Dedifferentiated amniotic fluid mesenchymal stem cell (primary cell): ENCODE measurements at regions not wholly inside any gene's neighbourhood (a gene's known extent, or its start where the extent isn't known, plus 50 kb on each side); places are given as distances from the start of the nearest gene placed in this dataset.
"Not testable (repeated sequence)": the region's sequence is repeated elsewhere in the genome, so short reads cannot be mapped to it uniquely, and the experiment has no call there.

Experiments used
- DNase-seq: peaks from one replicate; pipeline ENCODE4 v3.0.0-alpha.2; 2016; ENCODE audit errors: extremely low spot score

DNA sequence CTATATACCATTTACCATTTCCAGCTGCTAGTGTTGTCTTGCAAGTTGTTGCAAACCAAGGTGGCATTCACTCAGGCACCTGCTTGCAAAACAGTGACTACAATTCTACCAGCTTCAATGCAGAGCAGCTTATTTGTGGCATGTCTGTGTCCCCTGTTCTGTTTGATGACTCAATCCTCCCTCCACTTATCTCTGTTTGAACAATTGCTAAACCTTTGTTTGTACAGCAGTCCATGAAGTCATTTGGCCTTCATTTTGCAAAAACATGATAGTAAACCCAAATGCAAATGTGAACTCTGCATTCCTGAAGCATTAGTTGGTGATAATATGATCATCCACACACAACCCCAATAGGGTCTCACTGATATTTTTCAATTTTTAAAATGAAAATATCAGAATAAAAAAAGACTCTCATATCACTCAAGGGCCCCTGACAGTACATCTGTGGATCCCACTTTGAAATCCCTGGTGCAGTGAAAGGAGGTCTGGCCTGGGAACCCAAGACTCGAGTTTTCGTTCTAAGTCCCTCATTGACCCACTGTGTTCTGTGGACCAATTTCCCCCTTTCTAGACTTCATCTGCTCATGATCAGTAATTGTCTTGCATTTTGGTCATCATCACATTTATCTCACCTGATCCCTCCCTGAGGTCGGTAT lies 425.4 kb downstream of the RPS24 start:
- DNase-seq, result no peak

DNA sequence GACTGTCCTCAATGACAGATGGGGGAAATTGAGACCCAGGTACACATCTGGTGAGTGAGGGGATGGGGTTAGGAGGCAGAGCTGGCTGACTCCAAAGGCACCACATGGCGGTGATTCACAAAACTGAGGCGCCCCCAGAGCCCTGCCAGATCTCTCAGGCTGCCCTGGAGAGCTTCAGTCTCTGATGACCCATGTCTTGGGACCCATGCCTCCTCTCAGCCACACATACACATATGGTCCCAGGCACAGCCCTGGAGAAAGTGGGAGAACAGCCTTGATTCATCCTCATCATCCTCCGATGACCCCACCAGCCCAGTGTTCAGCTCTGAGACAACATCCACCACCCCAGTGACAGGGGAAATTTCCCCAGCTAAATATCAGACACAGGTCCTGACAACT lies 426.0 kb downstream of the RPS24 start:
- DNase-seq, result no peak

DNA sequence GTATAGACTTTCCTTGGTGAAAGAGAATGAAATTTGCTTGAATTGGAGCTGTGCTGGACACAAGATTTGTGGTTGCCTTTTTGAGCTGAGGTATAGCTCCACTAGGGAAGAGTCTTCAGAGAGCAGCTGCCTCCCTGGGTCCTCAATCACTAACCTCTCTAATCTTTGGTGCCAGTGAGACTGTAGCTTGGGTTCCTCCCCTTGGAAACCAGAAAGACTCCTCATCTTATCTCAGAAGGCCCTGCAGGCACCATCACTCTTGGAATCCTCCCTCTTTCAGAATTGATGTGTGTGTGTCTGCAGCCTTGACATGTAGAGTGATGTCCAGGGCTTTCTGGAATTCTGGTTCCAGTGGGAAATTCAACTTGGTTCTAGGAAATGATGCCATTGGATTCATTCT lies 426.5 kb downstream of the RPS24 start:
- no peak for DNase-seq

DNA sequence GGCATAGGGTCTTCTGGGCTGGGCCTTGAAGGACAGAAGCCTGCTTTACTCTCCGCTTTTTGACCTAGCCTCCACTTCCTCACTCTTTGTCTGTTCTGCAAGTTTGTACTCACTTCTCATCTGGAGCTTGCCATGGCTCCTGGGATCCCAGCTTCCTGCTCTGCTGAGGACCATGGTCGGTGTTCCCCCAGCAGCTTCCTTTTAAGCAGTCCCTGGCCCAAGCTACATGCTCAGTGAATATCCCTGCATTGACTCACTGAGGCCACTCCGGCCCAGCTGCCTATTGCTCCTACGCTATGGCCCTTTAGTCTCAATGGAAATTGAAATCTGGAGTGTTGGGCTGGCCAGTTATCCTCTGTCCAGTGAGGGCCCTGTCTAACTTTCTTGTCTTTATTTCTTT lies 427.7 kb downstream of the RPS24 start:
- no peak for DNase-seq

DNA sequence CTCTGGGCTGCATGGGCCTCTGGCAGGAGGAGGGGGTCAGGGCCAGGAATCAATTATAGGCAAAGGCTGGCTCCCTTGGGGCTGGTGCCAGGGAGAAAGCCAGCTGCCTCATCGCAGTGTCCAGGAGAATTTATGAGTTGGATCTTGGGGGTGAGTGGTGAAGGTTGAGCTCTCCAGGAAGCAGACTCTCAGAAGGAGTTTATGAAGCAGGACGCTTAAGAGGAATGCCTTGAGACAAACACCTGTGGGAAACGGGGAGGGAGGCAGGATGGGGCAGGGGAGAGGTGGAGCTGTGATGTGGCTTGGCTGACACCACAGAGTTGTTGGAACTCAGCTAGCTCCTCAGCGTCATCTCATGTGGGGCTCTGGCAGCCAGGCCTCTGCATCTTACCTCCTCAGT lies 428.5 kb downstream of the RPS24 start:
- DNase-seq, result no peak

DNA sequence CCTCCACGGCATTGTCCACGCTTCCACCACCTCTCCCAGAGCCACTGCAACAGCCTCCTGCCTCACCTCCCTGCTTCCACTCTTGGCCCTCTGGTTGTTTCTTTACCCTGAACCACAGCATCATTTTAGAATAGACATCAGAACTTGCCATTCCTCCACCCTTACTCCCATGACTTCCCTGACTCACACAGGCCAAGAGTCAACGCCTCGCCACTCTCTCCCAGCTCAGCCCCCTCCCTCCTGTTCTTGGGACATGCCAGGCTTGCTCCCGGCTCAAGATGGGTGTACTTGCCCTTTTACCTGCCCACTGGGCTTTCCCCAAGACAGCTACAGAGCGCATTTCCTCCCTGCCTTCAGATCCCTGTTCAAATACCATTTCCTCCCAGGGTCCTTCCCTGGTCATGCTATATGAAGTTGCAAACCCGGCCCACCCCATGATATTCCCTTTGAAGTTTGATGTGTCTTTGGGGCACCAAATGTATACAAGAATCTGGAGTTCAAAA lies 429.1 kb downstream of the RPS24 start:
- DNase-seq, result no peak

DNA sequence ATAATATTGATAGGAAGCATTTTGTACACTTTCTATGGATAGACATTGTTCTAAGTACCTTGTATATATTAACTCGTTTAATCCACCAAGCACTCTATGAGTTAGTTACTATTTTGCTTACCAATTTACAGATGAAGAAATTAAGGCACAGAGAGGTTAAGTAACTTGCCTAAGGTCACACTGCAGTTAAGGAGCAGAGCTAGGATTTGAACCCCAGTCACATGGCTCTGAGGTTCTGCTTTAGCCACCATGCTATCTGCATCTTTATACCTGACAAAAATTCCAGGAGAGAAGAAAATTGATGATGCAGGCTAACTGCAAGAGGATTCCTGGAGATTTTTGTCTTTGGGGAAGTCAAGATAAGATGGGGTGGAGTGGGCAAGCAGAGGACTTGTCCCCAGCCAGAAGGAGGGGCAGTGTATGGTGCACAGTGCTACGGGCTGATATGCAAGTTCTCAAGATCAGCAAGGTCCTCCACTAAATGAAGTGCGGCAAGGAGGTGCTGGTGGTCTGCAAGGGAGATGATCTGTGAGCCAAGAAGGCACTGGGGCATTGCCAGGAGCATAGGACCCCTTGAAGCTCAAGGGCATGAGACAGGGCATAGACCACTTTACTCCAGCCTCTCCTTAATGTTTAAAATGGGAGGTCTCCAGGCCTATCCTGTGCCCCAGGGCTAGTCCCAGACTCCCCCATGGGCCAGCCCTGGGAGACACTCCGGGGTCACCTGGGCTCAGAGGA lies 430.6 kb downstream of the RPS24 start:
- no peak for DNase-seq

DNA sequence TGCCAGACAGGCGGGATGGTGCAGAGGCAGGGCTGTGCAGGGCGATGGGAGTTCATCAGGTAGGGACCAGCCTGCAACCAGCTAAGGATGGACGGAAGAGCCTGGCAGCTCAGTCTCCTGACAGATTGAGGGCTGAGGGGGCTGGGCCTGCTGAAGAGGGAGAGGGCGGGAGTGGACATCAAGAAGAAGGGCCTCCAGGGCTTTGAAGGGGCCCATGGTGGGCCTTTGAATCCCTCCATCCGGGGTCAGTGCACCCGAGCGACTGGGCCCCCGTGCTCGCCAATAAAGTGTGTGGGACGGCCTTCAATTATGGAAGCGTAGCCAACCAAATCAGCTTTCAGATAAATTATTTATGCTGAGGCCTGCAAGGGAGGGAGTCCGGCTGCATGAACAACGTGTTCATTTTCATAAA lies 431.2 kb downstream of the RPS24 start:
- DNase-seq, result no peak

DNA sequence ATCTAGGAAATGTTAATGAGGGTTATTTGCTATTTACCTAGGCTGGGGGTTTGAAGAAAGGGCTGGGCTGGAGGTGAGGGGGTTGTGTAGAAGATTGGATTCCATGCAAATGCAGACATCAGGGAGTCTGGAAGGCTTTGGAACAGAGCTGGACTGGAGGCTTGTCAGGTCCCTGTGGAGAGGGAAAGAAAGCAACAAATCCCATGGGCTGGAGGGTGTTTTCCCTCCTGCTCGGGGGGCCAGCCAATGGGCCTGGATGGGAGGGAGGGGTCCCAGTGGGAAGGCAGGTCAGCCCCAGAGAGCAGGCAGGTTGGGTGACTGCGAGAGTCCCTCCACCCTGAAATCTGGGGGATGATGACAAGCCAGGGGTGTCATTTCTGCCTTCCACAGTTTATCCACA lies 431.8 kb downstream of the RPS24 start:
- DNase-seq, result no peak

DNA sequence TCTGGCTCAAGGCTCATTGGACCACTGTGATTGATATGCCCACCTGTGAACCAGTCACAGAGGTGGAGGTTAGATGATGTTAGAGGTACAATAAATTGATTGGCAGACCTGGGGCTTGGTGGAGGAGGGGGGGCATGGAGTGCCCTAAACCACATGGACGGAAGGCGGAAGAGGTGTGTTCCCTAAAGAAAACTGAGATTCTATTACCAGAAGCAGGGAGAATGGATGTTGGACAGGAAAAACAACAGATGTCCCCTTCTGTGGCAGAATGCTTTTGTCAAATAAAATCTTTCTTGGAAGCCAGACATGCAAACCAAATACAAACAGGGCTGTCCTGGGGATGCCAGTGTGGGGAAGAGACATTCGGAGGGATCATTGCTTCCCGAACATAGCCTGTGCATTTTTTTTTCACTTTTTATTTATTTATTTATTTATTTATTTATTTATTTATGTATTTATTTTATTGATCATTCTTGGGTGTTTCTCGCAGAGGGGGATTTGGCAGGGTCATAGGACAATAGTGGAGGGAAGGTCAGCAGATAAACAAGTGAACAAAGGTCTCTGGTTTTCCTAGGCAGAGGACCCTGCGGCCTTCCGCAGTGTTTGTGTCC lies 433.9 kb downstream of the RPS24 start:
- DNase-seq, result no peak

DNA sequence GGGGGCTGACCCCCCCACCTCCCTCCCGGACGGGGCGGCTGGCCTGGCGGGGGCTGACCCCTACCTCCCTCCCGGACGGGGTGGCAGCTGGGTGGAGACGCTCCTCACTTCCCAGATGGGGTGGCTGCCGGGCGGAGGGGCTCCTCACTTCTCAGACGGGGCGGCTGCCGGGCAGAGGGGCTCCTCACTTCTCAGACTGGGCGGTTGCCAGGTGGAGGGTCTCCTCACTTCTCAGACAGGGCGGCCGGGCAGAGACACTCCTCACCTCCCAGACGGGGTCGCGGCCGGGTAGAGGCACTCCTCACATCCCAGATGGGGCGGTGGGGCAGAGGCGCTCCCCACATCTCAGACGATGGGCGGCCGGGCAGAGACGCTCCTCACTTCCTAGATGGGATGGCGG lies 435.1 kb downstream of the RPS24 start:
- DNase-seq, result not testable (repeated sequence)

DNA sequence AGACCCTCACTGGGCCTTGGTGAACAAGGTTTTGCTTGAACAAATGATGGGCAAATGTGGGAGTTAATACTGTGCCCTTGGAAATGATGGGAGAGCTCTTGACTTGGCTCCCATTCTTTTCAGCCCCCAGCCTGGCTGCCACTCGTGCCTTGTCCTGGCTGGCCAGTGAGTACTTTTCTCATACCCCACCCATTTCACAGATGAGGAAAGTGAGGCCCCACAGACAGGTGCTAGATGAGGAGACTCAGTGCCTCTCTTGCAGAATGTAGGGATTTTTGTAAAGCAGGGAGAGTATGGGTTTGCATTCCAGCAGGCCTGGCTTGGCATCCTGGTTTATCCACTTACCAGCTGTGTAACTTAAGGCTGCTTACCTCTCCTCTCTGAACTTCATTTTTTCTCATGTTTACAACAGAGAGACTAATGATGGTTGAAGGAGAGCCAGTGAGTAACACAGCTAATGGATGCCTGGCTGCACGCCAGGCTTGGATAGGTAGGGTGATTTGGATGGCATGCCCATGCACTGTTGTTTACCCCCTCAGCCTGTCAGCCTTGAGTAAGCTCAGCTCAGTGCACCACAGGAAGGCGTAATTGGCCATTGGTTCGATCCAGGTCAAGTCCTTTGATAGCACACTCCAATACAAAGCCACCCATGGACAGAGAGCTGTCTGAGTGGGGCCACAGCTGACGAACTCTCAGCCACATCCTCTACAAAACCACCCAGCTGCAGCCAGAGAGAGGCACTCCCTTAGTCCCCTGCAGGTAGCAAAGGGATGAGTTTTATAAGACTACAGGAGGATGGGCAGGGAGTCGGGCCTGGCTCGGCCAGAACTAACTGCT lies 436.8 kb downstream of the RPS24 start:
- DNase-seq, result no peak

DNA sequence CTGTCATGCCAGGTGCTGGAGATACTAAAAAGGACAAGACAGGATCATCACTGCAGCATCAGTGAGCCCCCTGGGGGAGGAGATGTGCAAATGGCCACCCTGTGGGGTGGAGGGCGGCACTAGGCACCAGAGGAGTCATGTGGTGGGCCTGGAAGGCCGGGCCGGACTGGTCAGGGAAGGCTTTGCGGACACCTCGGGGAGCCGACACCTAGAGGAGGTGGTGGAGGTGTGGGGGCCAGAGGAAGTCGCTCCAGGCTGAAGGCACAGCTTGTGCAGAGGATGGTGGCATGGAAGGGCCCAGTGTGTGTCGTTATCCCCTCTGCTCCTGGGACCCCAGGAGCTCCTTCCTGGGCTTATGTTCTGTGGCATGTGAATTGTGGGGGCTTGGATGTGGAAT lies 437.7 kb downstream of the RPS24 start:
- no peak for DNase-seq

DNA sequence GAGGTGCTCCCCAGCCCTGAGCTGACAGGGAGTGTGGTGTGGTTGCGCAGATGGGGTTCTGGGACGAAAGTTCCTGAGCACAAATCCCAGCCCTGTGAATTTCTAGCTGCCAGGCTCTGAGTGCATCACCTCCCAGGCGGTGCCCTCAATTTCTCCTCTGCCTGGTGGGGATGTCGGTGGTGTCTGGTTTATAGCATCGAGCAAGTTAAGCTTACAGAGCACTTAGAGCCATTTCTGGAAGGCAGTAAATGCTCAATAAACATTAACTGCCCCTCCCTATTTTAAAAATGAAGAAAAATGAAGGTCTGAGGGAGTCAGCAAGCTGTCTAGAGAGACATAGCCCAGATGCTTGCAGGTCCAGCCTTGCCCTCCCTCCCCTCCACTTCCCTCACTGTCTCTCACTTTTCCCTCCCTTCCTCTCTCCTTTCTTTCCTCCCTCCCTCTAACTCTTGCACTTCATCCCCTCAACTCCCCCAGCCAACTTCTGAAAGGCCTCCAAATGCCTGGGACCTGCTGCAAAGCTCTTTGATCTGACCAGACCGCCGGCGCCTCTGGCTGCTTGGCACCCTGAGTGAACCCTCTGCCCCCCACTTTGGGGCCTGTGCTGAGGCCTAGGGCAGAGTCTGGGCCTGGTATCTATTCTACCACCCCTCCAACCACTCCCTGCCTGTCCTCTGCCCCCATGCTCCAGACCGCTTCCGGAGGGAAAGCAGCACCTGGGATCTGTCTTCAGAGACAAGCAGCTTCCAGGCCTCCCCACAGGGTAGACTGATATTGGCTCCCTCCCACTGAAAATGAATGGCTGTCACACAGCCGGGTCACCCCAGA lies 438.3 kb downstream of the RPS24 start:
- DNase-seq, result no peak

DNA sequence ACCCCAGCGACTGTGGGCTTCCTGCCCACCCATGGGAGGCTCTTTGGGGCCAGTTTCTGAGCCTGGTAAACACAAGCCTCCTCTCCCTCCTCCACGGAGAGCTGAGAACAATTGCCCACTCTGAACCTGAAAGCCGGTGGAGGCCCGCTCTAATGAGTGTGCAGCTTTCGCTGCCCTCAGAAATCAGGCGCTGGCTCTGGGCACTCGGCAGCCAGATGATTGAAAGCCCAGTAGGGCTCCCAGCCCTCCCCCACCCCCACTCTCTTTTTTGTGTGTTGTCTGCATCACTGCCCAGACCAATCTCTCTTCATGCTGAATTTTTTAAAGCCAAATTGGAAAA lies 438.9 kb downstream of the RPS24 start:
- DNase-seq, result no peak

DNA sequence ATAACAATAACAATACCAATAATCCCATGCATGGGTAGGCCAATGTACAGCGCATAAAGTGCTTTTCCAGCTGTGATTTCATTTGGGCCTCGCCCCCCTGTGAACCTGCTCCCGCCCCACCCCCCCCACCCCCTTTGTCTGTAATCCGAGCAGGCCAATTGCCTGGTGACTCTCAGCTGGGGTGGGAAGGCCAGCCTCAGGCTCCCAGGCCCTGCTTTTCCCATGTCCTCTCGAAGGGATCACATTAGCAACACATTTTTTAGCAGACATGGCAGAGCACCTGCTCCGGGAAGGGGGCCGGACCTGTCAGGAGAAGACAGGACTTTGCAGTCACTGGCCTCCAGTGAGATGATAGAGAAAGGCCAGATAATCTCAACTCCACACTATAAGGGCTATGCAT lies 439.3 kb downstream of the RPS24 start:
- no peak for DNase-seq

DNA sequence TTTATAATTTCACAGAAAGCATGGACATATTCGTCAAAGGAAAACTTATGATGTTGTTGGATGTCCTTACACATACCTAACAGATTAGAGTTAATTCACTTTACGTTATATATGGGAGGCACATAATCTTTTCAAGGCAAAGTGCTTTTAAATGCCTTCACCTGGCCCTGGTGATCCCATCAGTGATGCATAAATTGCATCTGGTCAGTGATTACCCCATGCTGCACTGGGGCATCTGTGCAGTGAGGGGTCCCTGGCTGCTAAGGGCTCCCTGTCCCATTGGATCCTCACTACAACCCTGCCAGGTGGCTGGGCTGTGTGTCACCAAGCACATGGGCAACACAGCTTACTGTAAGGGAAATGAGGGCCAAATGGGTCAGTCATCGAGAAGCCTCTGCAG lies 441.1 kb downstream of the RPS24 start:
- no peak for DNase-seq

DNA sequence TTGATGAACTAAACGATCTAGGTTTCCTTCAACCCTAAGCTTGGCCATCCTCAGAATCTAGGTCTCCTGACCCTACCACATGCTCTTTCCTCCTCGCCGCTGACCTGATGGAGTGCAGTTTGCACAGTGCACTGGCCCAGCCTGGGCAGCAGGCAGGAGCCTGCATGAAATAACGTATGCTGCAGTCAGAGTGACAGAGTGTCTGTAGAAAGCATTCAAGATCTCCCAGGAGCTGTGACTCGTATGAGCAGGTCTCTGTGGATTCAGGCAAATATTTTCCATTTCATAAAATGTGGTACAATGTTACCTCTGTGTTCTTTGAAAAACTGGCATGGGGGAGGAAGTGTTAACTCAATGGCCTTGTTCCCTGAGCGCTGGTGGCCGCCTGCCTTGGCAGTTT lies 441.8 kb downstream of the RPS24 start:
- DNase-seq, result no peak

DNA sequence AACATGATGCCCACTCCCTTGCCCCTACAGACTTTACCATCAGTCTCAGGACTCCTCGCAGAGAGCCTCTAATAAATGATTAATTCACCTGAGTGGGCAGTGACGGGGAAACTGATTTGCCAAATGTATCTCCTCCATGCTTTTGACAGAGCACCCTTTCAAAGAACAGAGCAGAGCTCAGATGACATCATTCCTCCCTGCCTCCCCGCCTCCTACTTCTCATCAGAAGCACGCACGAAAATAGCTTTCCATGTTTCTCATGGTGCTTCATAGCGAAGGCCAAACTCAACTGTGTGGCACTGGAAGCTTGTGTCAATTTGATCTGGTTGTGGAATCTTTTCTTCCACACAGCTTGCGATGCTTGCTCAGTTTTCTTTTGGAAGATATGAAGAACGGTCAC lies 442.5 kb downstream of the RPS24 start:
- DNase-seq, result no peak

DNA sequence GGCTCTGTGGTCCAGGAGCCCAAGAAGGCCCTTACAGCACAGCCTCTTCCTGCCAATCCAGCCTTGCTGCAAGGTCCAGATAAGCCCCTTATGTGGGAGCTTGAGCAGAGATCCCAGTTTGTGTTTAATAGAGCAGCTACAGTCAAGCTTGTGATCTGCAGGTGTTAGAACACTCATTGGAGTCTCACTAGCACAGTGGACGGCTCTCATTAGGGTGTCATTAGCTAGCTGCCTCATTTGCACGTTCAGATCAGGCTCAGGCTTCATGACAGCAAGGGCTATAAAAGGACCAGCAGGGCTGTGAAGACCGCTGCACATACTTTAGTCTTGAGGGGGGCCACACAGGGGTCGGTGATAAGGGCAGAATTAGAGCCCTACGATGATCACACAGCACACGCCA lies 443.2 kb downstream of the RPS24 start:
- DNase-seq, result no peak

DNA sequence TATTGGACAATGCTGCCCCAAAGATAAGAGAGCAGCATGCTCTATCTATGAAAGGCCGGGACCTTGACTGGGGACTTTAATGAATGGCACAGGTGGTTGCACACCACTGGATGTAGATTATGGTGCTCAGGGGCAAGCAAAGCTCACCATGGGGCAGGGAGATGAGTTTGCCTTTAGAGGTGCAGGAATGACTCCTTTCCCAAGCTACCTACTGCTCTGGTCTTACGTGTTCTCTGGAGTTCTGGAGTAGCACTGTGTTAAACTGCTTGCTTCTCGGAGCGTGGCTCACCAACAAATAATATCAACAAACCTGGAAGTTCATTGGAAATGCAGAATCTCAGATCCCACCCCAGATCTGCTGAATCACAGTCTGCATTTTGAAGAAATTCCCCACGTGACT lies 445.3 kb downstream of the RPS24 start:
- DNase-seq, result no peak

DNA sequence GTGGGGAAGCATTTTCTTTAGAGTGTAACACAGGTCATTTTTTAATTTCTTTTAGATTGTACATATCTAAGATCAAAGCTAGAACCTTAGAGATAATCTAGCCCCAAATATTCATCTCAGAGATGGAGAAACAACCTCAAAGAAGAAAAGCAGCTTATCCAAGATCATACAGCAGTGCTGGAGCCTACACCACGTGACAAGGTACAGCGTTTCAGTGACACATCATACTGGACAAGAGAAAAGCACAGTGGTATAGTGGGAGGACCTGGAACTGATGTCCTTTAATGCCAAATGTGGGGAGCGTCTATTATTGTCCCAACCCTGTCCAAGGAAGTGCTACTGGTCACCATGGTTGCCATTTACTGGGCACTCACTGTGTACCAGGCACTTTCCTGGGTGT lies 445.8 kb downstream of the RPS24 start:
- no peak for DNase-seq
